GM12878 (cell line): ENCODE measurements at regions not wholly inside any gene's neighbourhood (a gene's known extent, or its start where the extent isn't known, plus 50 kb on each side); places are given as distances from the start of the nearest gene placed in this dataset.

Experiments
- CTCF ChIP-seq, 3 experiments: IDR thresholded peaks in 2 of 3; conservative IDR thresholded peaks in 1 of 3; 2 replicates each; pipeline ENCODE4 v1.5.1; 2011; ENCODE audit warnings: low read depth in 3 of 3, low read length in 3 of 3, mild to moderate bottlenecking in 3 of 3, control low read depth in 2 of 3, moderate library complexity in 2 of 3, inconsistent platforms in 1 of 3, mixed read lengths in 1 of 3; ENCODE audit not compliant: control insufficient read depth in 2 of 3, insufficient read depth in 1 of 3; ENCODE audit errors: extremely low read depth in 1 of 3
- SMC3 ChIP-seq: IDR thresholded peaks from 2 replicates; pipeline ENCODE4 v1.6.1; 2011; ENCODE audit warnings: low read length, improper control_type of control experiment, borderline replicate concordance

- TF ChIP-seq CTCF (IDR thresholded peaks at IDR 0.05 in 2 of 3, conservative IDR thresholded peaks at IDR 0.05 in 1 of 3; ENCODE audit: control insufficient read depth in 2 of 3, extremely low read depth in 1 of 3, insufficient read depth in 1 of 3, low read depth in 3 of 3, low read length in 3 of 3) (no peak), SMC3 (no peak)
Observed at GRCh38 chrX:104488811-104489210, 77.2 kb upstream of the IL1RAPL2 start.
